Neural progenitor cell (in vitro differentiated cells): ENCODE measurements at regions not wholly inside any gene's neighbourhood (a gene's known extent, or its start where the extent isn't known, plus 50 kb on each side); places are given as distances from the start of the nearest gene placed in this dataset.

Experiments used
- CTCF ChIP-seq: fragments of 200-600 bp; sonication (generic); IDR thresholded peaks from 2 replicates; pipeline ENCODE4 v1.5.1; 2017; ENCODE audit warnings: antibody characterized with exemption, mild to moderate bottlenecking
- EZH2 ChIP-seq: fragments of 200-600 bp; sonication (generic); IDR thresholded peaks from 2 replicates; pipeline ENCODE4 v1.6.1; 2017; ENCODE audit warnings: antibody characterized with exemption, mild to moderate bottlenecking, moderate library complexity
- EZH2phosphoT487 ChIP-seq: fragments of 200-600 bp; sonication (generic); IDR thresholded peaks from 2 replicates; pipeline ENCODE4 v1.6.1; 2017; ENCODE audit warnings: antibody characterized with exemption

- TF ChIP-seq CTCF (no peak), EZH2phosphoT487 (no peak), EZH2 (no peak)
These were observed 1528.2 kb upstream of the SLC39A10 start for GRCh38 chr2:194128810-194129209.
